Naive B cell (primary cell): ENCODE measurements at regions not wholly inside any gene's neighbourhood (a gene's known extent, or its start where the extent isn't known, plus 50 kb on each side); places are given as distances from the start of the nearest gene placed in this dataset.

Experiments
- ATAC-seq, 2 donors: fragments of 150-1000 bp; cut with Tn5 transposase; 2 replicates each; pipeline ENCODE4 v1.10.0; 2021; ENCODE audit warnings: low read depth in 2 of 2, mild to moderate bottlenecking in 2 of 2, moderate library complexity in 2 of 2
- DNase-seq: peaks from one replicate; pipeline ENCODE4 v3.0.0; 2022
- H3K27ac Mint-ChIP-seq, 6 donors: one replicate each; pipeline ENCODE4 v1.8.0; 2020 to 2022; ENCODE audit warnings: mild to moderate bottlenecking in 6 of 6, mixed read lengths in 6 of 6, moderate library complexity in 5 of 6, inconsistent platforms in 2 of 6
- H3K27me3 Mint-ChIP-seq, 3 donors: one replicate each; pipeline ENCODE4 v1.8.0; 2021 to 2022; ENCODE audit warnings: mixed read lengths in 3 of 3, mild to moderate bottlenecking in 1 of 3
- H3K36me3 Mint-ChIP-seq, 2 donors: one replicate each; pipeline ENCODE4 v1.8.0; 2020 to 2022; ENCODE audit warnings: mixed read lengths in 2 of 2, inconsistent platforms in 1 of 2, mild to moderate bottlenecking in 1 of 2
- H3K4me1 Mint-ChIP-seq, 3 donors: one replicate each; pipeline ENCODE4 v1.8.0; 2020 to 2022; ENCODE audit warnings: mixed read lengths in 3 of 3, inconsistent platforms in 1 of 3, mild to moderate bottlenecking in 1 of 3, moderate library complexity in 1 of 3
- H3K4me3 Mint-ChIP-seq, 8 donors: one replicate each; pipeline ENCODE4 v1.8.0; 2020 to 2022; ENCODE audit warnings: mild to moderate bottlenecking in 8 of 8, mixed read lengths in 8 of 8, moderate library complexity in 8 of 8, inconsistent platforms in 2 of 8
- H3K9me3 Mint-ChIP-seq, 7 donors: one replicate each; pipeline ENCODE4 v1.8.0; 2020 to 2022; ENCODE audit warnings: mixed read lengths in 7 of 7, mild to moderate bottlenecking in 5 of 7, inconsistent platforms in 2 of 7, moderate library complexity in 1 of 7

GRCh38 chr4:45064741-45065140, 338.4 kb upstream of the GNPDA2 start:
- DNase-seq (no peak), ATAC-seq (no peak)
- Mint-ChIP-seq H3K4me3 (no peak overlapping the region), H3K27ac (no peak overlapping the region), H3K36me3 (no peaks in the 10 kb centered on the region), H3K4me1 (no peaks in the 10 kb centered on the region), H3K27me3 (no peaks in the 10 kb centered on the region), H3K9me3 (peaks cover 3 to 33% (median 17%) of the 10 kb centered on the region in 7 donors)

- Mint-ChIP-seq H3K4me3 (no peak overlapping the region), H3K4me1 (no peaks in the 10 kb centered on the region), H3K9me3 (peaks cover 3 to 33% (median 16%) of the 10 kb centered on the region in 7 donors), H3K27ac (no peak overlapping the region), H3K27me3 (no peaks in the 10 kb centered on the region), H3K36me3 (no peaks in the 10 kb centered on the region)
- ATAC-seq (no peak), DNase-seq (no peak)
Observed at GRCh38 chr4:45063696-45064095, 337.3 kb upstream of the GNPDA2 start.

GRCh38 chr4:45062935-45063545, 336.7 kb upstream of the GNPDA2 start:
- Mint-ChIP-seq H3K4me1 (no peaks in the 10 kb centered on the region), H3K27me3 (no peaks in the 10 kb centered on the region), H3K27ac (no peak overlapping the region), H3K4me3 (no peak overlapping the region), H3K9me3 (peaks cover 8 to 33% (median 15%) of the 10 kb centered on the region in 7 donors), H3K36me3 (no peaks in the 10 kb centered on the region)
- ATAC-seq (no peak), DNase-seq (no peak)

- Mint-ChIP-seq H3K4me1 (no peaks in the 10 kb centered on the region), H3K36me3 (no peaks in the 10 kb centered on the region), H3K27me3 (no peaks in the 10 kb centered on the region), H3K9me3 (peaks cover 6 to 30% (median 15%) of the 10 kb centered on the region in 7 donors), H3K4me3 (no peak overlapping the region), H3K27ac (no peak overlapping the region)
- no peak for ATAC-seq
- DNase-seq: no peak
Observed at GRCh38 chr4:45043911-45044310, 317.6 kb upstream of the GNPDA2 start.

GRCh38 chr4:45036677-45037076, 310.3 kb upstream of the GNPDA2 start:
- DNase-seq: no peak
- no peak for ATAC-seq
- no peak overlapping the region for H3K4me3 Mint-ChIP-seq
- no peak overlapping the region for H3K27ac Mint-ChIP-seq
- no peaks in the 10 kb centered on the region for H3K36me3 Mint-ChIP-seq
- no peaks in the 10 kb centered on the region for H3K4me1 Mint-ChIP-seq
- H3K27me3 Mint-ChIP-seq: no peaks in the 10 kb centered on the region
- peaks cover 0 to 3% (median 0%) of the 10 kb centered on the region in 7 donors for H3K9me3 Mint-ChIP-seq

- H3K27me3 Mint-ChIP-seq: no peaks in the 10 kb centered on the region
- DNase-seq (no peak), ATAC-seq (no peak)
- peaks cover 1 to 8% (median 3%) of the 10 kb centered on the region in 7 donors for H3K9me3 Mint-ChIP-seq
- no peak overlapping the region for H3K4me3 Mint-ChIP-seq
- H3K36me3 Mint-ChIP-seq: no peaks in the 10 kb centered on the region
- H3K4me1 Mint-ChIP-seq: no peaks in the 10 kb centered on the region
- H3K27ac Mint-ChIP-seq: no peak overlapping the region
Observed at GRCh38 chr4:45033676-45034419, 307.5 kb upstream of the GNPDA2 start.

GRCh38 chr4:45030059-45030458, 303.7 kb upstream of the GNPDA2 start:
- Mint-ChIP-seq H3K27ac (no peak overlapping the region), H3K27me3 (no peaks in the 10 kb centered on the region), H3K4me3 (no peak overlapping the region), H3K4me1 (no peaks in the 10 kb centered on the region), H3K36me3 (no peaks in the 10 kb centered on the region), H3K9me3 (peaks cover 1 to 12% (median 4%) of the 10 kb centered on the region in 7 donors)
- DNase-seq (no peak), ATAC-seq (no peak)

GRCh38 chr4:45007508-45007907, 281.2 kb upstream of the GNPDA2 start:
- no peak overlapping the region for H3K27ac Mint-ChIP-seq
- H3K4me3 Mint-ChIP-seq: no peak overlapping the region
- no peaks in the 10 kb centered on the region for H3K36me3 Mint-ChIP-seq

GRCh38 chr4:45006078-45006477, 279.7 kb upstream of the GNPDA2 start:
- no peaks in the 10 kb centered on the region for H3K36me3 Mint-ChIP-seq
- no peaks in the 10 kb centered on the region for H3K4me1 Mint-ChIP-seq
- ATAC-seq: no peak
- peaks cover 0 to 10% (median 1%) of the 10 kb centered on the region in 7 donors for H3K9me3 Mint-ChIP-seq
- no peak for DNase-seq
- H3K4me3 Mint-ChIP-seq: no peak overlapping the region
- no peaks in the 10 kb centered on the region for H3K27me3 Mint-ChIP-seq
- no peak overlapping the region for H3K27ac Mint-ChIP-seq

More at GRCh38 chr4:45007508-45007907, 281.2 kb upstream of the GNPDA2 start:
- Mint-ChIP-seq H3K9me3 (peaks cover 0 to 10% (median 0%) of the 10 kb centered on the region in 7 donors), H3K4me1 (no peaks in the 10 kb centered on the region), H3K27me3 (no peaks in the 10 kb centered on the region)
- ATAC-seq: no peak
- DNase-seq: no peak

- H3K36me3 Mint-ChIP-seq: no peaks in the 10 kb centered on the region
- H3K4me3 Mint-ChIP-seq: no peak overlapping the region
- no peak overlapping the region for H3K27ac Mint-ChIP-seq
- H3K9me3 Mint-ChIP-seq: peaks cover 0 to 10% (median 2%) of the 10 kb centered on the region in 7 donors
- DNase-seq (no peak), ATAC-seq (no peak)
- H3K4me1 Mint-ChIP-seq: no peaks in the 10 kb centered on the region
- H3K27me3 Mint-ChIP-seq: no peaks in the 10 kb centered on the region
Observed at GRCh38 chr4:45004847-45005565, 278.6 kb upstream of the GNPDA2 start.

GRCh38 chr4:45004326-45004725, 278.0 kb upstream of the GNPDA2 start:
- Mint-ChIP-seq H3K4me3 (no peak overlapping the region), H3K27ac (no peak overlapping the region), H3K9me3 (peaks cover 0 to 11% (median 2%) of the 10 kb centered on the region in 7 donors), H3K4me1 (no peaks in the 10 kb centered on the region), H3K36me3 (no peaks in the 10 kb centered on the region), H3K27me3 (no peaks in the 10 kb centered on the region)
- ATAC-seq (no peak), DNase-seq (no peak)

GRCh38 chr4:44996276-44996845, 270.0 kb upstream of the GNPDA2 start:
- ATAC-seq: no peak
- Mint-ChIP-seq H3K27me3 (no peaks in the 10 kb centered on the region), H3K36me3 (no peaks in the 10 kb centered on the region), H3K27ac (no peak overlapping the region), H3K4me1 (no peaks in the 10 kb centered on the region), H3K4me3 (no peak overlapping the region), H3K9me3 (peaks cover 0 to 10% (median 3%) of the 10 kb centered on the region in 7 donors)
- DNase-seq: no peak

GRCh38 chr4:44988011-44988410, 261.7 kb upstream of the GNPDA2 start:
- no peak overlapping the region for H3K4me3 Mint-ChIP-seq
- H3K36me3 Mint-ChIP-seq: no peaks in the 10 kb centered on the region
- H3K9me3 Mint-ChIP-seq: peaks cover 3 to 14% (median 6%) of the 10 kb centered on the region in 7 donors
- no peaks in the 10 kb centered on the region for H3K4me1 Mint-ChIP-seq
- no peaks in the 10 kb centered on the region for H3K27me3 Mint-ChIP-seq
- H3K27ac Mint-ChIP-seq: no peak overlapping the region
- DNase-seq: no peak
- ATAC-seq: no peak
